WTC11 (cell line): ENCODE measurements at regions not wholly inside any gene's neighbourhood (a gene's known extent, or its start where the extent isn't known, plus 50 kb on each side); places are given as distances from the start of the nearest gene placed in this dataset.

Experiments
- ATF2 ChIP-seq: sonication (generic); formaldehyde crosslinking; IDR thresholded peaks from 2 replicates; pipeline ENCODE4 v1.8.1; 2022; ENCODE audit warnings: low read depth, missing genetic modification reagents, borderline replicate concordance
- NFE2L1 ChIP-seq: sonication (generic); formaldehyde crosslinking; IDR thresholded peaks from 2 replicates; pipeline ENCODE4 v1.8.1; 2023; ENCODE audit warnings: missing genetic modification reagents
- NR2C2 ChIP-seq: sonication (generic); formaldehyde crosslinking; IDR thresholded peaks from 2 replicates; pipeline ENCODE4 v1.8.0; 2022; ENCODE audit warnings: mild to moderate bottlenecking, missing genetic modification reagents

- TF ChIP-seq ATF2: no peak
- TF ChIP-seq NFE2L1 (CRISPR knock-in tag): no peak
- TF ChIP-seq NR2C2 (CRISPR knock-in tag): no peak
Observed at GRCh38 chr6:167494698-167495435, 170.0 kb downstream of the TTLL2 start.
